NCI-H524 (cell line): ENCODE measurements at regions not wholly inside any gene's neighbourhood (a gene's known extent, or its start where the extent isn't known, plus 50 kb on each side); places are given as distances from the start of the nearest gene placed in this dataset.

Experiments used
- DNase-seq, 2 experiments: peaks; one replicate each; lab custom pipeline; 2025; lab: John Stamatoyannopoulos, UW

DNA sequence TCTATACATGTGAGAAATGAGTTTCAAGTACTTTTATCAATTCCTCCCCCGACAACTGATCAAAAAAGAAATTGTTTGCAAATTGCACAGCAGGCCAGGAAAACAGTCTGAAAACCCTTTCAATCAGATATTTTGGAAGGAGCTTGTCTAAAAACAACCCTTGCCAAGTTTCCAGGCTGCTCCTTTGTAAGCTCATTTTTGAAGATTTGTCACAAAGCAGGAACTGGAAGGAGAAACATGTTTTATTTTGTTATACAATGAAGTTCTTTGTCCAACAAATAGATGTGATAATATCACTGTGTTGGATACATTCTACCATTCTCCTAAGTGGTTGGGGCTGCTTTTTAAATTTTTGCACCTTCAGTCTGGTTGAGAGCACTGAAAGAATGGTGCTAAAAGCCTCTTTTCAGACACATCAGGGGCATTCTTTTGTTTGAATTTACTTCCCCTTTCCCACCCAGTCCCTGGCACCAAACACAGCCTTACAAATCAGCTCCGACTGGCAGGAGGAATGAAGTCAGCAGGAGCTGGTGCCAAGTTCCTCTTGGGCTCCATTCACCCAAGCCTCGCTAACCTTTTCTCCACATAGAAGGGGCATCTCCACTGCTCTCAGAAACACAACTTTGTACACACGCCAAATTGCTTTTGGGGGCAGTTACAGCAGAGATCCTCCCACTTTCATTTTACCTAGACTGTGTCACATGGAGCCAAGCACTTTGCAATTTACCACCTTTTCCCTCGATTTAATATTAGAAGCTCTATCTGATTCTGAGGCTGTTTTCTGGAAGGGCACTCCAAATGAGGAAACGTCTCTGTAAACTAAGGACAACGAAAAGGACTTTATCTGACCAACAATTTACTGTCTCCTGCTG, 88.0 kb downstream of the C1D start:
- DNase-seq: no peak

DNA sequence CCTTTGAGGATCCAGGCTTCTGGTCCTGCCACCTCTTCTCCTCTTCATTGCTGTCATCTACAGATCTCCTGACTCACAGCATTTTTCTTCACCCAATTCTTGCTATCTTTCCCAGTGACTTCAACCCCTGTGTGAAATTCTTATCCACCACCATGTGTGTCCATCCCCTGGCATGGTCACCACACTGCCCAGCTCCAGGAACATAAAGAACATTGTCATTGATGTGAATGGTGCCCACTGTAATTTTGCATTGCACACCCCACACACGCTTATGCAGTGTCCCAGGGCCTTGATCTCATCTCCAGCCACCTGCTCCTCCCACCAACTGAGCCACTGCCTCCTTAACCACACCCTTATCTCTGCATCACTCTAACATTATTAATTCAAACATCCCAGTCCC, 85.3 kb downstream of the C1D start:
- no peak for DNase-seq

GRCh38 chr2:67982956-67983355, 79.8 kb downstream of the C1D start:
- DNase-seq: no peak

DNA sequence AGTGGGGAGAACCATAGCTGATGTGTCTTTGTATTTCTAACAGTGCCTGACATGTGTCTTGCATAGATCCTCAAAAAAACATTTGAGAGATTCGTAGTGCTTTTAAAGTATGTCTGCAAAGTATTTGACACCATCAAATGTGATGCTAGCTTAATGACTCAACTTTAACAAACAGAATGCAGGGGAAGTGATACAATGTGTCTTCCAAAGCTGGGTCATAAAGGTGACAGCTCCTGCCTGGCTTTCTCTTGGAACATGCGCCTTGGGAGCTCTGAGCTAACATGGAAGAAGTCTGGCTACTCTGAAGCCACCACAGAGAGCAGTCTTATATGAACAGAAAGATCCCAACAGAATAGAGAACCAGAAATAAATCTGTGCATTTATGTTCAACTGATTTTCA, 78.2 kb downstream of the C1D start:
- DNase-seq: no peak

- no peak for DNase-seq
Observed at GRCh38 chr2:67985586-67985985, 77.2 kb downstream of the C1D start.

GRCh38 chr2:67986258-67986657, 76.5 kb downstream of the C1D start:
- no peak for DNase-seq
